KMS-11 (cell line): ENCODE measurements at regions not wholly inside any gene's neighbourhood (a gene's known extent, or its start where the extent isn't known, plus 50 kb on each side); places are given as distances from the start of the nearest gene placed in this dataset.

ENCODE experiments used
- H2AFZ ChIP-seq: fragments of 200-600 bp; sonication (generic); 2 replicates; pipeline ENCODE4 v1.6.1; 2016; ENCODE audit warnings: antibody characterized with exemption, mixed run types, low read depth
- H3K27ac ChIP-seq: fragments of 200-600 bp; sonication (generic); 2 replicates; pipeline ENCODE4 v1.6.1; 2016; ENCODE audit warnings: mild to moderate bottlenecking, mixed run types
- H3K27me3 ChIP-seq: fragments of 200-600 bp; sonication (generic); 2 replicates; pipeline ENCODE4 v1.6.1; 2017; ENCODE audit warnings: mild to moderate bottlenecking, low read depth, mixed run types, moderate library complexity; ENCODE audit not compliant: insufficient read depth
- H3K36me3 ChIP-seq: fragments of 200-600 bp; sonication (generic); 2 replicates; pipeline ENCODE4 v1.6.1; 2017; ENCODE audit warnings: mild to moderate bottlenecking, mixed run types; ENCODE audit not compliant: insufficient read depth
- H3K4me1 ChIP-seq: fragments of 200-600 bp; sonication (generic); 2 replicates; pipeline ENCODE4 v1.6.1; 2016; ENCODE audit warnings: mild to moderate bottlenecking, low read depth, mixed run types; ENCODE audit not compliant: poor library complexity, severe bottlenecking
- H3K4me2 ChIP-seq: fragments of 200-600 bp; sonication (generic); 2 replicates; pipeline ENCODE4 v1.7.0; 2016; ENCODE audit warnings: mild to moderate bottlenecking, mixed run types
- H3K4me3 ChIP-seq: fragments of 200-600 bp; sonication (generic); IDR thresholded peaks from 2 replicates; pipeline ENCODE4 v1.6.1; 2017; ENCODE audit warnings: low read depth, low read length, mixed read lengths; ENCODE audit not compliant: insufficient read depth
- H3K79me2 ChIP-seq: fragments of 200-600 bp; sonication (generic); 2 replicates; pipeline ENCODE4 v1.6.1; 2016; ENCODE audit warnings: low read depth, mixed run types; ENCODE audit not compliant: insufficient read depth
- H3K9ac ChIP-seq: fragments of 200-600 bp; sonication (generic); 2 replicates; pipeline ENCODE4 v1.6.1; 2016; ENCODE audit warnings: mild to moderate bottlenecking, mixed run types
- H4K20me1 ChIP-seq: fragments of 200-600 bp; sonication (generic); 2 replicates; pipeline ENCODE4 v1.6.1; 2016; ENCODE audit warnings: mild to moderate bottlenecking, mixed run types; ENCODE audit not compliant: insufficient read depth
- TF ChIP-seq, protein P1 (sequence below): fragments of 200-600 bp; sonication (generic); conservative IDR thresholded peaks from 2 replicates; pipeline ENCODE4 v1.6.1; 2017; ENCODE audit warnings: low read depth, mild to moderate bottlenecking, antibody characterized with exemption, low read length, moderate library complexity, mixed read lengths

GRCh38 chr13:31418186-31418585 lies 218.4 kb downstream of the B3GLCT start:
- Histone ChIP-seq H4K20me1 (no peaks in the 10 kb centered on the region), H3K4me2 (no peak overlapping the region), H3K9ac (no peak overlapping the region), H3K36me3 (no peaks in the 10 kb centered on the region), H3K4me3 (no peak overlapping the region), H3K79me2 (no peaks in the 10 kb centered on the region), H3K4me1 (no peaks in the 10 kb centered on the region), H2AFZ (no peak overlapping the region), H3K27ac (no peak overlapping the region), H3K27me3 (no peaks in the 10 kb centered on the region)
- TF ChIP-seq, protein P1, sequence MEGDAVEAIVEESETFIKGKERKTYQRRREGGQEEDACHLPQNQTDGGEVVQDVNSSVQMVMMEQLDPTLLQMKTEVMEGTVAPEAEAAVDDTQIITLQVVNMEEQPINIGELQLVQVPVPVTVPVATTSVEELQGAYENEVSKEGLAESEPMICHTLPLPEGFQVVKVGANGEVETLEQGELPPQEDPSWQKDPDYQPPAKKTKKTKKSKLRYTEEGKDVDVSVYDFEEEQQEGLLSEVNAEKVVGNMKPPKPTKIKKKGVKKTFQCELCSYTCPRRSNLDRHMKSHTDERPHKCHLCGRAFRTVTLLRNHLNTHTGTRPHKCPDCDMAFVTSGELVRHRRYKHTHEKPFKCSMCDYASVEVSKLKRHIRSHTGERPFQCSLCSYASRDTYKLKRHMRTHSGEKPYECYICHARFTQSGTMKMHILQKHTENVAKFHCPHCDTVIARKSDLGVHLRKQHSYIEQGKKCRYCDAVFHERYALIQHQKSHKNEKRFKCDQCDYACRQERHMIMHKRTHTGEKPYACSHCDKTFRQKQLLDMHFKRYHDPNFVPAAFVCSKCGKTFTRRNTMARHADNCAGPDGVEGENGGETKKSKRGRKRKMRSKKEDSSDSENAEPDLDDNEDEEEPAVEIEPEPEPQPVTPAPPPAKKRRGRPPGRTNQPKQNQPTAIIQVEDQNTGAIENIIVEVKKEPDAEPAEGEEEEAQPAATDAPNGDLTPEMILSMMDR = no peak

- Histone ChIP-seq H3K4me1 (no peaks in the 10 kb centered on the region), H3K9ac (no peak overlapping the region), H3K4me2 (no peak overlapping the region), H3K27ac (no peak overlapping the region), H2AFZ (no peak overlapping the region), H3K79me2 (no peaks in the 10 kb centered on the region), H3K27me3 (no peaks in the 10 kb centered on the region), H3K4me3 (no peak overlapping the region), H4K20me1 (no peaks in the 10 kb centered on the region), H3K36me3 (no peaks in the 10 kb centered on the region)
- TF ChIP-seq, protein P1 = no peak
Measured at GRCh38 chr13:31421756-31422155, 222.0 kb downstream of the B3GLCT start.

DNA sequence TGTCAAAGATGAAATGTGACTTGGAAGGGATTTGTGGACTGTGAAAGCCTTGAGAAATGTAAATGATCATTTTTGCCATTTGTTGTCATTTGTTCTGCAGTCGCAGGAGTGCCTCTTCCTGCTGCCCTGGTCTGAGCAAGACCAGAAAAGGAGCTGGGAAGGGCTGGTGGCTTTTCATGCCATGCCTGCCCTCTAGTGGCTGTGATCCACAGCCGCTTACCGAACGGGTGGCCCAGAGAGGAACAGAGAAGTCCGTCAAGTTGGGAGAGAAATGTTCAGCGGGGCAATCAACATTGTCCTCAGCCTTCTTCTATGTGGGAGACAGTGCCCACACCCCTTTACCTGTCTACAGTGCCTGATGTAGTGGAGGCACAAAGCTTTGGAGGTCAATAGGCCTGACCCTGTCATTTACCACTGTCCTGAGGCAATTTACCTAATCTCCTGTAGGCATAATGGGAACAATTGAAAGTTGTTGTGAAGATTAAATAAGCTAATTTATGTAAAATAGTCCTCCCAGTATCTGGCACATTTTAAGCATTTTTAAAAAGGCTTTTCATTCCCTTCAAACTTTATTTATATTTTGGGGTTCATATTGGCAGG lies 224.5 kb downstream of the B3GLCT start:
- TF ChIP-seq, protein P1 = peak; percentile 77
- H3K4me2 ChIP-seq = no peak overlapping the region
- H2AFZ ChIP-seq = peak overlapping the region; percentile 38
- H3K36me3 ChIP-seq = no peaks in the 10 kb centered on the region
- H3K79me2 ChIP-seq = no peaks in the 10 kb centered on the region
- no peaks in the 10 kb centered on the region for H3K27me3 ChIP-seq
- no peaks in the 10 kb centered on the region for H4K20me1 ChIP-seq
- H3K4me1 ChIP-seq = no peaks in the 10 kb centered on the region
- H3K9ac ChIP-seq = no peak overlapping the region
- no peak overlapping the region for H3K27ac ChIP-seq
- no peak overlapping the region for H3K4me3 ChIP-seq

DNA sequence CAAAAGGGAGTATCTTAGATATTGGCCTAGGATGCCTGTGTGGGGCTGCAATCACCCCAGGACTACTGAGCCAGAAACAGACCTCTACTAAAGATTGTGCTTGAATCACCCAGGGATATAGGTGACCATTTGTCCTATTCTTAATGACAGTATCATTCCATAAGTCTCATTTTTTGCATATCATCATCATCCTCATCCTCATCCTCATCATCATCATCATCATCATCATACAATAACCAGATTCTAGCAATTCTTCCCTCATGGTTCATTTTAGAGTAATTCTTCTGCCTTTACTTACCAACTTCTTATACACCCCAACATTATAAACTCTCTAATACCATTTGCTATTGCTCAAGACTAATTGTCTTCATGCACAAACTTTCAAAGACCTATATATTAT lies 226.6 kb downstream of the B3GLCT start:
- Histone ChIP-seq H3K79me2 (no peaks in the 10 kb centered on the region), H2AFZ (no peak overlapping the region), H3K4me2 (no peak overlapping the region), H3K27me3 (no peaks in the 10 kb centered on the region), H3K36me3 (no peaks in the 10 kb centered on the region), H3K27ac (no peak overlapping the region), H4K20me1 (no peaks in the 10 kb centered on the region), H3K4me1 (no peaks in the 10 kb centered on the region), H3K4me3 (no peak overlapping the region), H3K9ac (no peak overlapping the region)
- TF ChIP-seq, protein P1 = no peak
